ENCODE measurements at regions not wholly inside any gene's neighbourhood (a gene's known extent, or its start where the extent isn't known, plus 50 kb on each side); places are given as distances from the start of the nearest gene placed in this dataset.

DNA sequence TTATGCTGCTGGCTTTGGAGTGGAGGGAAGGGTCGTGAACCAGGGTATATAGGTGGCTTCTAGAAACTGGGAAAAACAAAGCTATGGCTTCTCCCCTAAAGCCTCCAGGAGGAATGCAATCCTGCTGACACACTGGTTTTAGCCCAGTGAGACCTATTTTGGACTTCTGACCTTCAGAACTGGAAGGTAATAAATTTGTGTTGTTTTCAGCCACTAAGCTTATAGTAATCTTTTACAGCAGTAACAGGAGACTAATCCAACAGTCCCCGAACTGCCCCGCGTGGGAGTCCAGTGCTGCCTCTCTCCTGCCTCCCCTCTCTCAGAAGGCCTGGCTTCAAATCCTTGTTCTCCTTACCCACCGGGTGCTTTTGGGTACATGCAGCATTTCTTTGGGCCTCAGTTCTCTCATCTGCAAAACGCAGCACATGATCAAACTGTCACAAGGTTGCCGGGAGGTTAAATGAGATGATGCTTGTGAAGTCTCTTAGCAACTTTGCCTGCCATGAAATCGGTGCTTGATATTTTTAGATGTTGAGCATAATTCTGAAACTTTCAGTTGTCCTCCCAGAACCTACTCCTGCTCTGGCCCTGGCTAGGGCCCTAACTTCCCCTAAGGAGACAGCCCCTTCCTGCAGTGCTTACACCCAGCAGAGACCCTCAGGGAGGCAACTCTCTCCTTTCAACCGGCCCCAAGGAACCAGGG is 127.3 kb upstream of the BOD1 start:
- DNase-seq (ENCODE audit: low read depth, low spot score) (no peak), ATAC-seq (no peak)
- H3K27ac ChIP-seq (ENCODE audit: low read length) = no peak overlapping the region
- no peaks in the 10 kb centered on the region for H3K9me3 ChIP-seq (ENCODE audit: control insufficient read depth, insufficient read depth, low read depth, low read length)
- intact Hi-C loops (cut with micrococcal nuclease; ENCODE audit: unreplicated experiment) = no loop called here
- in situ Hi-C loops (cut with HindIII; ENCODE audit: low pct_unique_long_range_greater_than_20kb, low sequenced_read_pairs) = no loop called here
- no peak for TF ChIP-seq CTCF (IDR thresholded peaks at IDR 0.05)
- TF ChIP-seq TCF7L2 (IDR thresholded peaks at IDR 0.05; ENCODE audit: low read depth, low read length) = no peak
- no peak for TF ChIP-seq REST (IDR thresholded peaks at IDR 0.05; ENCODE audit: insufficient read depth in 1 of 2, low read depth in 2 of 2, low read length in 1 of 2)
- TF ChIP-seq POLR2AphosphoS5 (IDR thresholded peaks at IDR 0.05; ENCODE audit: low read depth, low read length) = no peak
- no peak for TF ChIP-seq SIN3A (IDR thresholded peaks at IDR 0.05; ENCODE audit: borderline replicate concordance, insufficient read depth, low read depth, low read length)
- no peak overlapping the region for H3K4me3 ChIP-seq (ENCODE audit: low read depth in 2 of 2, low read length in 2 of 2)
- BruUV-seq (replicated peaks) = no TSS peak
- no peaks in the 10 kb centered on the region for H3K36me3 ChIP-seq (ENCODE audit: control insufficient read depth, insufficient read depth, low read length)
- no peaks in the 10 kb centered on the region for H3K27me3 ChIP-seq (ENCODE audit: control insufficient read depth, insufficient read depth, low read length)
- POLR2A ChIA-PET = interaction anchor here (0.6 kb wide), 1 partner anchor 159 kb away, joined by 10 read pairs; no protein-coding TSS in a partner anchor
- no peaks in the 10 kb centered on the region for H3K4me1 ChIP-seq (ENCODE audit: control insufficient read depth, insufficient read depth, low read length)
- CTCF ChIA-PET = no interaction called here

GRCh38 chr5:173744551-173744950 is 128.1 kb upstream of the BOD1 start:
- no peak for ATAC-seq

More at GRCh38 chr5:173744551-173744950, 128.1 kb upstream of the BOD1 start:
- ChIA-PET CTCF (no interaction called here), POLR2A (no interaction called here)
- in situ Hi-C loops (cut with HindIII; ENCODE audit: low pct_unique_long_range_greater_than_20kb, low sequenced_read_pairs) (no loop called here), intact Hi-C loops (cut with micrococcal nuclease; ENCODE audit: unreplicated experiment) (no loop called here)
- Histone ChIP-seq H3K27ac (ENCODE audit: low read length) (no peak overlapping the region), H3K4me1 (ENCODE audit: control insufficient read depth, insufficient read depth, low read length) (no peaks in the 10 kb centered on the region), H3K27me3 (ENCODE audit: control insufficient read depth, insufficient read depth, low read length) (no peaks in the 10 kb centered on the region), H3K36me3 (ENCODE audit: control insufficient read depth, insufficient read depth, low read length) (no peaks in the 10 kb centered on the region), H3K9me3 (ENCODE audit: control insufficient read depth, insufficient read depth, low read depth, low read length) (no peaks in the 10 kb centered on the region), H3K4me3 (ENCODE audit: low read depth in 2 of 2, low read length in 2 of 2) (no peak overlapping the region)
- no peak for TF ChIP-seq REST (IDR thresholded peaks at IDR 0.05; ENCODE audit: insufficient read depth in 1 of 2, low read depth in 2 of 2, low read length in 1 of 2)
- TF ChIP-seq SIN3A (IDR thresholded peaks at IDR 0.05; ENCODE audit: borderline replicate concordance, insufficient read depth, low read depth, low read length) = no peak
- TF ChIP-seq CTCF (IDR thresholded peaks at IDR 0.05) = no peak
- TF ChIP-seq TCF7L2 (IDR thresholded peaks at IDR 0.05; ENCODE audit: low read depth, low read length) = no peak
- no peak for TF ChIP-seq POLR2AphosphoS5 (IDR thresholded peaks at IDR 0.05; ENCODE audit: low read depth, low read length)
- DNase-seq (ENCODE audit: low read depth, low spot score) = no peak
- BruUV-seq (replicated peaks) = no TSS peak
